ENCODE measurements at regions not wholly inside any gene's neighbourhood (a gene's known extent, or its start where the extent isn't known, plus 50 kb on each side); places are given as distances from the start of the nearest gene placed in this dataset.

GRCh38 chr13:70894258-70894657, 786.0 kb upstream of the KLHL1 start:
- H3K4me3 ChIP-seq, result no peak overlapping the region
- H3K79me2 ChIP-seq, result no peaks in the 10 kb centered on the region
- DNase-seq (ENCODE audit: low spot score), result no peak
- H4K20me1 ChIP-seq (ENCODE audit: insufficient read depth, poor library complexity, severe bottlenecking), result no peaks in the 10 kb centered on the region
- H3K9me2 ChIP-seq (replicated peaks; ENCODE audit: insufficient read depth), result no peaks in the 10 kb centered on the region
- H3K27me3 ChIP-seq, result no peaks in the 10 kb centered on the region
- H3K36me3 ChIP-seq (replicated peaks; ENCODE audit: insufficient read depth, low read depth), result no peaks in the 10 kb centered on the region
- no peak overlapping the region for H3K27ac ChIP-seq
- TF ChIP-seq EZH2 (IDR thresholded peaks at IDR 0.05; ENCODE audit: borderline replicate concordance) (no peak), CTCF (IDR thresholded peaks at IDR 0.05; ENCODE audit: poor library complexity) (no peak), EZH2phosphoT487 (IDR thresholded peaks at IDR 0.05; ENCODE audit: low read depth, severe bottlenecking, unreplicated experiment) (no peak)
- WGBS (ENCODE audit: low lambda C conversion rate, missing lambda C conversion rate), result 93% methylated on average over 1 of the region's 1 CpG
- H3K4me2 ChIP-seq, result no peak overlapping the region
- H2AFZ ChIP-seq, result no peak overlapping the region
- no peaks in the 10 kb centered on the region for H3K4me1 ChIP-seq (ENCODE audit: insufficient read depth)
- no peaks in the 10 kb centered on the region for H3K9me3 ChIP-seq (ENCODE audit: low read depth)

- no peaks in the 10 kb centered on the region for H3K9me2 ChIP-seq (replicated peaks; ENCODE audit: insufficient read depth)
- no peaks in the 10 kb centered on the region for H4K20me1 ChIP-seq (ENCODE audit: insufficient read depth, poor library complexity, severe bottlenecking)
- no peak overlapping the region for H3K27ac ChIP-seq
- 73% methylated on average over 1 of the region's 1 CpG for WGBS (ENCODE audit: low lambda C conversion rate, missing lambda C conversion rate)
- no peaks in the 10 kb centered on the region for H3K27me3 ChIP-seq
- no peaks in the 10 kb centered on the region for H3K9me3 ChIP-seq (ENCODE audit: low read depth)
- DNase-seq (ENCODE audit: low spot score), result no peak
- no peaks in the 10 kb centered on the region for H3K79me2 ChIP-seq
- H3K4me1 ChIP-seq (ENCODE audit: insufficient read depth), result no peaks in the 10 kb centered on the region
- no peak for TF ChIP-seq EZH2phosphoT487 (IDR thresholded peaks at IDR 0.05; ENCODE audit: low read depth, severe bottlenecking, unreplicated experiment)
- no peak for TF ChIP-seq CTCF (IDR thresholded peaks at IDR 0.05; ENCODE audit: poor library complexity)
- TF ChIP-seq EZH2 (IDR thresholded peaks at IDR 0.05; ENCODE audit: borderline replicate concordance), result no peak
- no peak overlapping the region for H3K4me3 ChIP-seq
- H2AFZ ChIP-seq, result no peak overlapping the region
- H3K36me3 ChIP-seq (replicated peaks; ENCODE audit: insufficient read depth, low read depth), result no peaks in the 10 kb centered on the region
- no peak overlapping the region for H3K4me2 ChIP-seq
Measured at GRCh38 chr13:70893832-70894231, 785.6 kb upstream of the KLHL1 start.

GRCh38 chr13:70890289-70890688, 782.0 kb upstream of the KLHL1 start:
- no peaks in the 10 kb centered on the region for H4K20me1 ChIP-seq (ENCODE audit: insufficient read depth, poor library complexity, severe bottlenecking)
- no peak overlapping the region for H3K4me3 ChIP-seq
- no peak overlapping the region for H2AFZ ChIP-seq
- no peak overlapping the region for H3K27ac ChIP-seq
- H3K9me2 ChIP-seq (replicated peaks; ENCODE audit: insufficient read depth), result no peaks in the 10 kb centered on the region
- H3K79me2 ChIP-seq, result no peaks in the 10 kb centered on the region
- H3K4me1 ChIP-seq (ENCODE audit: insufficient read depth), result no peaks in the 10 kb centered on the region
- H3K36me3 ChIP-seq (replicated peaks; ENCODE audit: insufficient read depth, low read depth), result no peaks in the 10 kb centered on the region
- no peak overlapping the region for H3K4me2 ChIP-seq
- TF ChIP-seq CTCF (IDR thresholded peaks at IDR 0.05; ENCODE audit: poor library complexity) (no peak), EZH2 (IDR thresholded peaks at IDR 0.05; ENCODE audit: borderline replicate concordance) (no peak), EZH2phosphoT487 (IDR thresholded peaks at IDR 0.05; ENCODE audit: low read depth, severe bottlenecking, unreplicated experiment) (no peak)
- H3K9me3 ChIP-seq (ENCODE audit: low read depth), result no peaks in the 10 kb centered on the region
- no peaks in the 10 kb centered on the region for H3K27me3 ChIP-seq
- DNase-seq (ENCODE audit: low spot score), result no peak

GRCh38 chr13:70889163-70889562, 780.9 kb upstream of the KLHL1 start:
- peak; percentile 9 for DNase-seq (ENCODE audit: low spot score)
- H3K36me3 ChIP-seq (replicated peaks; ENCODE audit: insufficient read depth, low read depth), result no peaks in the 10 kb centered on the region
- H3K4me3 ChIP-seq, result no peak overlapping the region
- no peak for TF ChIP-seq EZH2 (IDR thresholded peaks at IDR 0.05; ENCODE audit: borderline replicate concordance)
- TF ChIP-seq CTCF (IDR thresholded peaks at IDR 0.05; ENCODE audit: poor library complexity), result no peak
- TF ChIP-seq EZH2phosphoT487 (IDR thresholded peaks at IDR 0.05; ENCODE audit: low read depth, severe bottlenecking, unreplicated experiment), result no peak
- no peaks in the 10 kb centered on the region for H3K27me3 ChIP-seq
- 83% methylated on average over 5 of the region's 5 CpGs for WGBS (ENCODE audit: low lambda C conversion rate, missing lambda C conversion rate)
- no peaks in the 10 kb centered on the region for H4K20me1 ChIP-seq (ENCODE audit: insufficient read depth, poor library complexity, severe bottlenecking)
- H3K4me1 ChIP-seq (ENCODE audit: insufficient read depth), result no peaks in the 10 kb centered on the region
- H2AFZ ChIP-seq, result no peak overlapping the region
- H3K27ac ChIP-seq, result no peak overlapping the region
- H3K79me2 ChIP-seq, result no peaks in the 10 kb centered on the region
- H3K9me2 ChIP-seq (replicated peaks; ENCODE audit: insufficient read depth), result no peaks in the 10 kb centered on the region
- H3K4me2 ChIP-seq, result no peak overlapping the region
- H3K9me3 ChIP-seq (ENCODE audit: low read depth), result no peaks in the 10 kb centered on the region

All from hepatocyte (in vitro differentiated cells).